ENCODE measurements at regions not wholly inside any gene's neighbourhood (a gene's known extent, or its start where the extent isn't known, plus 50 kb on each side); places are given as distances from the start of the nearest gene placed in this dataset.
"Not testable (repeated sequence)": the region's sequence is repeated elsewhere in the genome, so short reads cannot be mapped to it uniquely, and the experiment has no call there.

GRCh38 chr12:88844426-88844825, 264.2 kb upstream of the KITLG start:
- no peak for DNase-seq
- TF ChIP-seq POLR2A (IDR thresholded peaks at IDR 0.05; ENCODE audit: low read length) = no peak
- TF ChIP-seq GATA1 (IDR thresholded peaks at IDR 0.05; ENCODE audit: low read depth, low read length) = no peak

- TF ChIP-seq GATA1 (IDR thresholded peaks at IDR 0.05; ENCODE audit: low read depth, low read length) (no peak), POLR2A (IDR thresholded peaks at IDR 0.05; ENCODE audit: low read length) (no peak)
- no peak for DNase-seq
These were observed 262.0 kb upstream of the KITLG start for GRCh38 chr12:88842314-88842713.

- no peak for TF ChIP-seq POLR2A (IDR thresholded peaks at IDR 0.05; ENCODE audit: low read length)
- DNase-seq = no peak
These were observed 259.2 kb upstream of the KITLG start for GRCh38 chr12:88839486-88839885.

- DNase-seq = no peak
These were observed 255.9 kb upstream of the KITLG start for GRCh38 chr12:88836156-88836555.

GRCh38 chr12:88834226-88834625, 254.0 kb upstream of the KITLG start:
- DNase-seq = no peak
- TF ChIP-seq POLR2A (IDR thresholded peaks at IDR 0.05; ENCODE audit: low read length) = no peak
- no peak for TF ChIP-seq GATA1 (IDR thresholded peaks at IDR 0.05; ENCODE audit: low read depth, low read length)

More at GRCh38 chr12:88836156-88836555, 255.9 kb upstream of the KITLG start:
- TF ChIP-seq GATA1 (IDR thresholded peaks at IDR 0.05; ENCODE audit: low read depth, low read length) (no peak), POLR2A (IDR thresholded peaks at IDR 0.05; ENCODE audit: low read length) (no peak)

GRCh38 chr12:88833641-88834116, 253.4 kb upstream of the KITLG start:
- DNase-seq = no peak
- TF ChIP-seq POLR2A (IDR thresholded peaks at IDR 0.05; ENCODE audit: low read length) = no peak
- no peak for TF ChIP-seq GATA1 (IDR thresholded peaks at IDR 0.05; ENCODE audit: low read depth, low read length)

- DNase-seq = not testable (repeated sequence)
These were observed 248.3 kb upstream of the KITLG start for GRCh38 chr12:88828537-88828936.

GRCh38 chr12:88820012-88820411, 239.7 kb upstream of the KITLG start:
- TF ChIP-seq GATA1 (IDR thresholded peaks at IDR 0.05; ENCODE audit: low read depth, low read length) (no peak), POLR2A (IDR thresholded peaks at IDR 0.05; ENCODE audit: low read length) (no peak)
- no peak for DNase-seq

- no peak for DNase-seq
- TF ChIP-seq POLR2A (IDR thresholded peaks at IDR 0.05; ENCODE audit: low read length) (no peak), GATA1 (IDR thresholded peaks at IDR 0.05; ENCODE audit: low read depth, low read length) (no peak)
These were observed 235.9 kb upstream of the KITLG start for GRCh38 chr12:88816201-88816600.

- TF ChIP-seq GATA1 (IDR thresholded peaks at IDR 0.05; ENCODE audit: low read depth, low read length) (no peak), POLR2A (IDR thresholded peaks at IDR 0.05; ENCODE audit: low read length) (no peak)
- DNase-seq = no peak
These were observed 234.5 kb upstream of the KITLG start for GRCh38 chr12:88814779-88815178.

- DNase-seq = no peak
- no peak for TF ChIP-seq POLR2A (IDR thresholded peaks at IDR 0.05; ENCODE audit: low read length)
- TF ChIP-seq GATA1 (IDR thresholded peaks at IDR 0.05; ENCODE audit: low read depth, low read length) = no peak
These were observed 232.3 kb upstream of the KITLG start for GRCh38 chr12:88812610-88813009.

GRCh38 chr12:88810806-88811205, 230.5 kb upstream of the KITLG start:
- DNase-seq = no peak
- TF ChIP-seq GATA1 (IDR thresholded peaks at IDR 0.05; ENCODE audit: low read depth, low read length) (no peak), POLR2A (IDR thresholded peaks at IDR 0.05; ENCODE audit: low read length) (no peak)

GRCh38 chr12:88809841-88810240, 229.6 kb upstream of the KITLG start:
- DNase-seq = not testable (repeated sequence)

- no peak for DNase-seq
- TF ChIP-seq GATA1 (IDR thresholded peaks at IDR 0.05; ENCODE audit: low read depth, low read length) (no peak), POLR2A (IDR thresholded peaks at IDR 0.05; ENCODE audit: low read length) (no peak)
These were observed 225.4 kb upstream of the KITLG start for GRCh38 chr12:88805692-88806091.

- TF ChIP-seq POLR2A (IDR thresholded peaks at IDR 0.05; ENCODE audit: low read length) (no peak), GATA1 (IDR thresholded peaks at IDR 0.05; ENCODE audit: low read depth, low read length) (no peak)
- no peak for DNase-seq
These were observed 225.0 kb upstream of the KITLG start for GRCh38 chr12:88805286-88805685.

- DNase-seq = no peak
- TF ChIP-seq GATA1 (IDR thresholded peaks at IDR 0.05; ENCODE audit: low read depth, low read length) (no peak), POLR2A (IDR thresholded peaks at IDR 0.05; ENCODE audit: low read length) (no peak)
These were observed 221.9 kb upstream of the KITLG start for GRCh38 chr12:88802096-88802706.
